ENCODE measurements at regions not wholly inside any gene's neighbourhood (a gene's known extent, or its start where the extent isn't known, plus 50 kb on each side); places are given as distances from the start of the nearest gene placed in this dataset.

- DNase-seq: no peak
- H3K27ac Mint-ChIP-seq: no peak overlapping the region
- WGBS (ENCODE audit: extremely low coverage, insufficient read length, low lambda C conversion rate): no CpG with 5 or more reads among the region's 3 CpGs
These were observed 281.6 kb upstream of the STT3B start for GRCh38 chr3:31251083-31251482.

More at GRCh38 chr3:31251083-31251482, 281.6 kb upstream of the STT3B start:
- H3K4me1 ChIP-seq (ENCODE audit: insufficient read depth, low read length): peaks cover 3% of the 10 kb centered on the region; the same call in 1 of the 2 replicates
- no peak overlapping the region for H4K5ac ChIP-seq (ENCODE audit: insufficient read length, low read depth, low read length)
- no peak overlapping the region for H2BK120ac ChIP-seq (ENCODE audit: low read depth, low read length, poor library complexity, severe bottlenecking)
- H2BK12ac ChIP-seq (ENCODE audit: insufficient read length, low read depth, low read length): no peak overlapping the region
- H4K20me1 ChIP-seq (ENCODE audit: control insufficient read depth, insufficient read depth, insufficient read length): no peaks in the 10 kb centered on the region
- H2BK5ac ChIP-seq (ENCODE audit: insufficient read length, low read length): no peak overlapping the region
- Mint-ChIP-seq H3K36me3 (ENCODE audit: insufficient read depth in 1 of 3, low read depth in 3 of 3) (no peaks in the 10 kb centered on the region), H3K27me3 (ENCODE audit: low read depth) (no peaks in the 10 kb centered on the region), H3K4me1 (peaks cover 10 to 11% of the 10 kb centered on the region in 2 experiments), H3K9me3 (no peaks in the 10 kb centered on the region), H3K4me3 (no peak overlapping the region)
- no peak overlapping the region for H3K27ac ChIP-seq (ENCODE audit: insufficient read length, low read depth, low read length)
- no peak overlapping the region for H2BK20ac ChIP-seq (ENCODE audit: low read depth, low read length, poor library complexity, severe bottlenecking)
- TF ChIP-seq CTCF (conservative IDR thresholded peaks at IDR 0.05): no peak
- no peaks in the 10 kb centered on the region for H3K9me3 ChIP-seq (ENCODE audit: control insufficient read depth, low read depth, low read length)
- no peak overlapping the region for H3K4me2 ChIP-seq (ENCODE audit: insufficient read depth, insufficient read length, low read length)
- no peak overlapping the region for H4K91ac ChIP-seq (ENCODE audit: insufficient read length, low read depth, low read length)
- H2AFZ ChIP-seq (ENCODE audit: low read length): no peak overlapping the region
- H3K4ac ChIP-seq (ENCODE audit: low read depth, low read length): no peak overlapping the region
- no peak overlapping the region for H2BK15ac ChIP-seq (ENCODE audit: low read depth, low read length)
- H3K14ac ChIP-seq (ENCODE audit: insufficient read depth, low read length): no peak overlapping the region
- H3K79me2 ChIP-seq (ENCODE audit: insufficient read depth, low read length): no peaks in the 10 kb centered on the region
- no peak overlapping the region for H3K18ac ChIP-seq (ENCODE audit: insufficient read length, low read depth, low read length)
- H2AK5ac ChIP-seq (ENCODE audit: insufficient read length, low read length): no peak overlapping the region
- H3K56ac ChIP-seq (ENCODE audit: insufficient read length, low read depth, low read length): no peak overlapping the region
- no peak overlapping the region for H3K9ac ChIP-seq (ENCODE audit: extremely low read depth, insufficient read length, low read length)
- no peak overlapping the region for H3T11ph ChIP-seq (ENCODE audit: low read length)
- no peaks in the 10 kb centered on the region for H3K27me3 ChIP-seq (ENCODE audit: insufficient read depth, low read length)
- H3K79me1 ChIP-seq (ENCODE audit: insufficient read depth, low read depth, low read length, poor library complexity, severe bottlenecking): no peaks in the 10 kb centered on the region
- no peak overlapping the region for H3K23ac ChIP-seq (ENCODE audit: insufficient read length, low read depth, low read length)
- H4K8ac ChIP-seq (replicated peaks; ENCODE audit: insufficient read length, low read depth, low read length): no peak overlapping the region
- no peaks in the 10 kb centered on the region for H3K23me2 ChIP-seq (ENCODE audit: insufficient read length, low read depth, low read length, poor library complexity, severe bottlenecking)
